AG09309 (cell line): ENCODE measurements at regions not wholly inside any gene's neighbourhood (a gene's known extent, or its start where the extent isn't known, plus 50 kb on each side); places are given as distances from the start of the nearest gene placed in this dataset.
"Not testable (repeated sequence)": the region's sequence is repeated elsewhere in the genome, so short reads cannot be mapped to it uniquely, and the experiment has no call there.

Experiments
- DNase-seq: peaks from one replicate; pipeline ENCODE4 v3.0.0-alpha.2; 2010; ENCODE audit warnings: low read depth
- H3K4me3 ChIP-seq: 2 replicates; pipeline ENCODE4 v1.5.1; 2011; ENCODE audit warnings: mild to moderate bottlenecking, low read depth, low read length, moderate library complexity; ENCODE audit not compliant: control insufficient read depth
- CTCF ChIP-seq: IDR thresholded peaks from 2 replicates; pipeline ENCODE4 v1.5.1; 2011; ENCODE audit warnings: mild to moderate bottlenecking, low read depth, low read length, inconsistent platforms; ENCODE audit not compliant: insufficient read depth, control insufficient read depth; ENCODE audit errors: missing control alignments

GRCh38 chr6:11891547-11891946 is 112.9 kb upstream of the ADTRP start:
- no peak for TF ChIP-seq CTCF
- DNase-seq: no peak
- H3K4me3 ChIP-seq: no peak overlapping the region

- no peak overlapping the region for H3K4me3 ChIP-seq
- no peak for TF ChIP-seq CTCF
- DNase-seq: no peak
Measured at GRCh38 chr6:11890849-11891248, 112.2 kb upstream of the ADTRP start.

GRCh38 chr6:11890209-11890608 is 111.6 kb upstream of the ADTRP start:
- H3K4me3 ChIP-seq: no peak overlapping the region
- DNase-seq: no peak
- no peak for TF ChIP-seq CTCF

- no peak for TF ChIP-seq CTCF
- DNase-seq: no peak
- no peak overlapping the region for H3K4me3 ChIP-seq
Measured at GRCh38 chr6:11889572-11889971, 111.0 kb upstream of the ADTRP start.

- no peak overlapping the region for H3K4me3 ChIP-seq
- no peak for TF ChIP-seq CTCF
- DNase-seq: no peak
Measured at GRCh38 chr6:11888727-11889126, 110.1 kb upstream of the ADTRP start.

GRCh38 chr6:11885159-11885558 is 106.6 kb upstream of the ADTRP start:
- TF ChIP-seq CTCF: no peak
- DNase-seq: no peak
- H3K4me3 ChIP-seq: no peak overlapping the region

- not testable (repeated sequence) for DNase-seq
Measured at GRCh38 chr6:11883471-11883870, 104.9 kb upstream of the ADTRP start.

GRCh38 chr6:11880156-11880555 is 101.6 kb upstream of the ADTRP start:
- not testable (repeated sequence) for H3K4me3 ChIP-seq, DNase-seq

More at GRCh38 chr6:11883471-11883870, 104.9 kb upstream of the ADTRP start:
- not testable (repeated sequence) for H3K4me3 ChIP-seq
